Mesendoderm (in vitro differentiated cells): ENCODE measurements at regions not wholly inside any gene's neighbourhood (a gene's known extent, or its start where the extent isn't known, plus 50 kb on each side); places are given as distances from the start of the nearest gene placed in this dataset.

Source experiments
- DNase-seq: peaks from one replicate; pipeline ENCODE4 v3.0.0; 2013
- H2AK5ac ChIP-seq: 2 replicates; pipeline ENCODE4 v1.6.1; 2013; ENCODE audit warnings: low read length, inconsistent platforms
- H2BK120ac ChIP-seq: 2 replicates; pipeline ENCODE4 v1.6.1; 2013; ENCODE audit warnings: low read depth, mild to moderate bottlenecking, low read length, moderate library complexity, mixed read lengths
- H2BK15ac ChIP-seq: replicated peaks from 2 replicates; pipeline ENCODE4 v1.6.1; 2013; ENCODE audit warnings: low read depth, mild to moderate bottlenecking, moderate library complexity
- H2BK5ac ChIP-seq: 2 replicates; pipeline ENCODE4 v1.6.1; 2013; ENCODE audit warnings: low read length, inconsistent platforms
- H3K18ac ChIP-seq: 2 replicates; pipeline ENCODE4 v1.6.1; 2013; ENCODE audit warnings: mild to moderate bottlenecking, low read length, mixed read lengths
- H3K23ac ChIP-seq: one replicate; pipeline ENCODE4 v1.6.1; 2013; ENCODE audit warnings: low read length
- H3K27ac ChIP-seq: 2 replicates; pipeline ENCODE4 v1.5.1; 2013; ENCODE audit warnings: low read depth, mild to moderate bottlenecking, inconsistent platforms, low read length, moderate library complexity
- H3K27me3 ChIP-seq: 2 replicates; pipeline ENCODE4 v1.6.1; 2013; ENCODE audit warnings: low read length, control low read depth, mild to moderate bottlenecking, inconsistent platforms; ENCODE audit not compliant: insufficient read depth, poor library complexity
- H3K36me3 ChIP-seq: 2 replicates; pipeline ENCODE4 v1.6.1; 2013; ENCODE audit warnings: low read length, inconsistent platforms; ENCODE audit not compliant: control insufficient read depth, insufficient read depth
- H3K4ac ChIP-seq: one replicate; pipeline ENCODE4 v1.6.1; 2013; ENCODE audit warnings: low read depth, mild to moderate bottlenecking, low read length, moderate library complexity
- H3K4me1 ChIP-seq: 2 replicates; pipeline ENCODE4 v1.6.1; 2013; ENCODE audit warnings: low read depth, low read length, inconsistent platforms; ENCODE audit not compliant: control insufficient read depth
- H3K4me2 ChIP-seq: 2 replicates; pipeline ENCODE4 v1.6.1; 2013; ENCODE audit warnings: low read length
- H3K4me3 ChIP-seq: 2 replicates; pipeline ENCODE4 v1.5.1; 2013; ENCODE audit warnings: mild to moderate bottlenecking, low read length
- H3K56ac ChIP-seq: one replicate; pipeline ENCODE4 v1.6.1; 2013; ENCODE audit warnings: low read length
- H3K79me1 ChIP-seq: 2 replicates; pipeline ENCODE4 v1.6.1; 2013; ENCODE audit warnings: low read length, inconsistent platforms
- H3K79me2 ChIP-seq: 2 replicates; pipeline ENCODE4 v1.6.1; 2013; ENCODE audit warnings: mild to moderate bottlenecking, low read length; ENCODE audit not compliant: control insufficient read depth, insufficient read depth
- H3K9ac ChIP-seq: 2 replicates; pipeline ENCODE4 v1.6.1; 2013; ENCODE audit warnings: low read length, inconsistent platforms
- H4K5ac ChIP-seq: one replicate; pipeline ENCODE4 v1.6.1; 2013; ENCODE audit warnings: low read length
- H4K8ac ChIP-seq: one replicate; pipeline ENCODE4 v1.6.1; 2013; ENCODE audit warnings: low read depth, mild to moderate bottlenecking, control low read depth, low read length, moderate library complexity
- WGBS: extraction: QIAGEN DNeasy Blood & Tissue Kit; methylation state at CpG from one replicate; pipeline ENCODE4 v1.1.7; 2013; ENCODE audit warnings: low lambda C conversion rate, missing lambda C conversion rate; ENCODE audit not compliant: insufficient coverage; ENCODE audit errors: extremely low coverage; 5-methylcytosine and 5-hydroxymethylcytosine counted together

DNA sequence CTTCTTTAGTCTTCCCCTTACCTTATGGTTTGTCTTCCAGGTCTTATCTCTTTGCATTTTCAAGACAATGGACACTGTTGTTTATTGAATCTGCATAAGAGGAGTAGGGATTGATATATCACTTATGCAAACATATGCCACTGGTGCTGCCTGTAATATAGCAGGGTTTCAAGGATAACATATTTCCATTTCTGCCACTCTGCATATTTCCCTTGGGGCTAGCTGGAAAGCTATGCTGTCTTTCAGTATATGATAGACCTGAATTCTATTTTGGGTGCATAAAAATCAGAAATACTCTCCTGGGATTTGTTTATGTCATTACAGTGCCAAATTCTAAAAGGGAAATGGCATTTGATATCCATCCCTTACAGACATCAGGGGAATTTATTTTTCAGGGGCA is 400.2 kb downstream of the TLR4 start:
- H3K56ac ChIP-seq, result no peak overlapping the region
- H2BK120ac ChIP-seq, result no peak overlapping the region
- no peak overlapping the region for H3K4me3 ChIP-seq
- no peak overlapping the region for H3K4ac ChIP-seq
- H3K18ac ChIP-seq, result no peak overlapping the region
- peaks cover 1% of the 10 kb centered on the region for H3K4me1 ChIP-seq
- no peaks in the 10 kb centered on the region for H3K36me3 ChIP-seq
- H3K27ac ChIP-seq, result no peak overlapping the region
- no peaks in the 10 kb centered on the region for H3K79me1 ChIP-seq
- H2BK5ac ChIP-seq, result no peak overlapping the region
- H3K27me3 ChIP-seq, result no peaks in the 10 kb centered on the region
- no peak overlapping the region for H4K5ac ChIP-seq
- H2AK5ac ChIP-seq, result no peak overlapping the region
- H4K8ac ChIP-seq, result no peak overlapping the region
- H3K4me2 ChIP-seq, result no peak overlapping the region
- no peak overlapping the region for H3K9ac ChIP-seq
- no peak overlapping the region for H3K23ac ChIP-seq
- no peak for DNase-seq
- H2BK15ac ChIP-seq, result no peak overlapping the region
- H3K79me2 ChIP-seq, result no peaks in the 10 kb centered on the region

DNA sequence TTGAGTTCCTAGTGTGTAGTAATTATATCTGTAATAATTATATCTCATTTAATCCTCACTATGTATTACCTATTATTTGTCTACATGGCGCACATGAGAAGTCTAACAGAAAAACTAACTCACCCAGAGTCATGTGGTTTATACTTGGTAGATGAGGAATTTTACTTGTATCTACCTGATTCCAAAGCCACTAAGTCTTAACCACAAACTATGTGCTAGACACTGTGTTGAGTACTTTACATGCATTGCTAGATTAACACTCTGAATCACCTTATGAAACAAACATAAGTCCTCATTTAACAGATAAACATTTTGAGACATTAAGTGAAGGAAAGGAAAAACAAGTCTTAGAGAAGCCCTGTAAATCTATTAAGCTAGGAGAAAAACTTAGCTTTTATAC is 404.8 kb downstream of the TLR4 start:
- Histone ChIP-seq H2AK5ac (no peak overlapping the region), H3K79me2 (no peaks in the 10 kb centered on the region), H3K56ac (no peak overlapping the region), H3K23ac (no peak overlapping the region), H3K36me3 (no peaks in the 10 kb centered on the region), H3K4ac (no peak overlapping the region), H3K27ac (no peak overlapping the region), H4K8ac (no peak overlapping the region), H3K9ac (no peak overlapping the region), H2BK120ac (no peak overlapping the region), H3K4me2 (no peak overlapping the region), H2BK5ac (no peak overlapping the region), H3K18ac (no peak overlapping the region), H3K4me3 (no peak overlapping the region), H2BK15ac (no peak overlapping the region), H3K4me1 (peaks cover 1% of the 10 kb centered on the region), H3K79me1 (no peaks in the 10 kb centered on the region), H3K27me3 (no peaks in the 10 kb centered on the region), H4K5ac (no peak overlapping the region)
- DNase-seq, result no peak
- WGBS, result no CpG with 5 or more reads among the region's 1 CpG

DNA sequence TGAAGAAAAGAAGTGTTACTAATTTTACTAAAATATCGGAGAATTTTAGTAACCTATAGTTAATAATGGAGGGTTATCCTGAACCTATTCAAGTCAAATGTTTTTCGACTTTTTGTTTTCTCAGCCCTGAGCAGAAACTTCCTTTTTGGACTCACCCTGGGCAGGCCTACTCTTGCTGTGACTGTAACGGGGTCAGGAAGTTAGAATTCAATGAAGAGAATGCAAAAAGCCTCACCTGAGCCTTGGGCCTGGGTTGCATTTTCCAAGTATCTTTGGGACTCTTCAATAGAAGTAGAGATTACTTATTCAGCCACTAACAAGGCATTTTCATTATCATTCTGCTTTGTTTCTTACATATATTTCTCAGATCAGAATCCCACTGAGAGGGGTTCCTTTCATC is 405.3 kb downstream of the TLR4 start:
- Histone ChIP-seq H3K27me3 (no peaks in the 10 kb centered on the region), H4K8ac (no peak overlapping the region), H2BK120ac (no peak overlapping the region), H3K18ac (no peak overlapping the region), H3K4me1 (no peaks in the 10 kb centered on the region), H3K36me3 (no peaks in the 10 kb centered on the region), H2BK15ac (no peak overlapping the region), H3K23ac (no peak overlapping the region), H2BK5ac (no peak overlapping the region), H3K9ac (no peak overlapping the region), H3K4me3 (no peak overlapping the region), H3K79me2 (no peaks in the 10 kb centered on the region), H4K5ac (no peak overlapping the region), H3K56ac (no peak overlapping the region), H3K27ac (no peak overlapping the region), H3K4ac (no peak overlapping the region), H2AK5ac (no peak overlapping the region), H3K79me1 (no peaks in the 10 kb centered on the region), H3K4me2 (no peak overlapping the region)
- no peak for DNase-seq
- WGBS, result no CpG with 5 or more reads among the region's 3 CpGs

DNA sequence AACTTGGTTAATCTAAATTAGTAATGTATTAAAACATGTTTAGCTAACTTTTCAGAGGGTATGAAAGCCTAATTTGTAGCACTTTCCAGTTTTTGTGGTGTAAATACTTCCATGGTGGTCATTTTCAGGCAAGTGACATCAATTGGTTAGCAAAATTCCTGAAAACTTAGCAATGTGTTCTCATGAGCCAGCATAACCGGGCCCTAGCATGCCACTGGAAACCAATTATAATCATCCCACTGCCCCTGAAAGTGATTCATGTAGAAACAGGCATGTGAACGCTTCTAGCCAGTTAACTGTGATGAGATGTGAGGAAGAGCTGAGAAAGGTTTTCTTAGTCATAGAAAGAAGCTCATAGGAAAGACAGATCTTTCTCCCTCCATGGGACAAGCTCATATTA is 417.2 kb downstream of the TLR4 start:
- Histone ChIP-seq H3K27me3 (no peaks in the 10 kb centered on the region), H2AK5ac (no peak overlapping the region), H3K79me2 (no peaks in the 10 kb centered on the region), H3K4me2 (no peak overlapping the region), H2BK5ac (no peak overlapping the region), H4K5ac (no peak overlapping the region), H2BK15ac (no peak overlapping the region), H3K79me1 (no peaks in the 10 kb centered on the region), H3K4me1 (no peaks in the 10 kb centered on the region), H3K18ac (no peak overlapping the region), H3K56ac (no peak overlapping the region), H3K36me3 (no peaks in the 10 kb centered on the region), H3K4ac (no peak overlapping the region), H3K23ac (no peak overlapping the region), H3K4me3 (no peak overlapping the region), H2BK120ac (no peak overlapping the region), H3K9ac (no peak overlapping the region), H4K8ac (no peak overlapping the region), H3K27ac (no peak overlapping the region)
- no CpG with 5 or more reads among the region's 2 CpGs for WGBS
- no peak for DNase-seq

DNA sequence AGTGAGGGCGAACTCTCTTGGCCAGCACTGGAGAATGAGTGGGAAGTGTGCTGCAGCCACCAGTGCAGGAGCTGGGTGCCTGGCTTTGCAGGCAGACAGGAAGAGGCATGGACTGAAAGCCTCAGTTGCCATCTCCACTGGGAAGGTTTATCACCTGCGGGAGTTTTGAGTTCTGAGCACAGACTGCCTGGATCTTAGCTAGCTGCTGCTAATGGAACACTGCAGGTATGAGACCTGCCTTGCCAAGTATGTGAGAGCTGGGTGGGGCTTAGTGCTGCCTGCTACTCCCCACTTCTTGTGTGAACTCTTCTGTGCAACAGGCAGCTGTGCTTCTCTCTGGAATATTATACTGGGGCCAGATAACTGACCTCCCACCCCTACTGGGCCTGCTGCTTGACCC is 424.1 kb downstream of the TLR4 start:
- no peak overlapping the region for H2AK5ac ChIP-seq

DNA sequence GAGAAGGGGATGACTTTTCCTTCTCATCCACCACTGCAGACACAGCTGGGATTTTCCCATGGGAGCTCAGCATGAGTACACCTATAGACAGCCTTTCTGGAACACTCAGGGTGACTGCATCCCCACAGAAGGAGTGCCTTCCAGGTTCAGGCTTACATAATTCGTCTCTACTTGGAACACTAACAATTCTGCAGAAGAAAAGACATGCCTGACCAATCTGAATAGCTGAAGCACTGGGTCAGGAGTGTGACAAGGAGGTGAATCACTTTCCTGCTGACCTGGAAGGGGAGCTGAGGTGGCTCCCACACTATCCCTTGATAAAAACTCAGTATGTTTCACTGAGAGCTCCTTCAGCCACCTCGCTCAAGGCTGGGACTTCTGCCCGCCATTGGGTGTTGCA is 425.3 kb downstream of the TLR4 start:
- H2BK15ac ChIP-seq, result no peak overlapping the region
- H3K79me1 ChIP-seq, result no peaks in the 10 kb centered on the region
- H3K9ac ChIP-seq, result no peak overlapping the region
- no peaks in the 10 kb centered on the region for H3K79me2 ChIP-seq
- no peak for DNase-seq
- no peaks in the 10 kb centered on the region for H3K36me3 ChIP-seq
- H3K27me3 ChIP-seq, result no peaks in the 10 kb centered on the region
- no peak overlapping the region for H3K4ac ChIP-seq
- no peak overlapping the region for H2AK5ac ChIP-seq
- WGBS, result no CpG with 5 or more reads among the region's 3 CpGs
- H2BK5ac ChIP-seq, result no peak overlapping the region
- H3K23ac ChIP-seq, result no peak overlapping the region
- no peaks in the 10 kb centered on the region for H3K4me1 ChIP-seq
- H4K5ac ChIP-seq, result no peak overlapping the region
- H3K18ac ChIP-seq, result no peak overlapping the region
- H3K56ac ChIP-seq, result no peak overlapping the region
- no peak overlapping the region for H2BK120ac ChIP-seq
- H4K8ac ChIP-seq, result no peak overlapping the region
- H3K4me2 ChIP-seq, result no peak overlapping the region
- no peak overlapping the region for H3K27ac ChIP-seq
- H3K4me3 ChIP-seq, result no peak overlapping the region

More for the DNA sequence above, 424.1 kb downstream of the TLR4 start:
- Histone ChIP-seq H2BK120ac (no peak overlapping the region), H3K23ac (no peak overlapping the region), H2BK5ac (no peak overlapping the region), H3K79me2 (no peaks in the 10 kb centered on the region), H3K4me2 (no peak overlapping the region), H3K9ac (no peak overlapping the region), H2BK15ac (no peak overlapping the region), H3K27me3 (no peaks in the 10 kb centered on the region), H3K79me1 (no peaks in the 10 kb centered on the region), H3K27ac (no peak overlapping the region), H4K5ac (no peak overlapping the region), H3K18ac (no peak overlapping the region), H3K4ac (no peak overlapping the region), H3K4me1 (no peaks in the 10 kb centered on the region), H3K56ac (no peak overlapping the region), H3K4me3 (no peak overlapping the region), H4K8ac (no peak overlapping the region), H3K36me3 (no peaks in the 10 kb centered on the region)
- DNase-seq, result no peak
- WGBS, result no CpG with 5 or more reads among the region's 2 CpGs
